ENCODE measurements at regions not wholly inside any gene's neighbourhood (a gene's known extent, or its start where the extent isn't known, plus 50 kb on each side); places are given as distances from the start of the nearest gene placed in this dataset.

DNA sequence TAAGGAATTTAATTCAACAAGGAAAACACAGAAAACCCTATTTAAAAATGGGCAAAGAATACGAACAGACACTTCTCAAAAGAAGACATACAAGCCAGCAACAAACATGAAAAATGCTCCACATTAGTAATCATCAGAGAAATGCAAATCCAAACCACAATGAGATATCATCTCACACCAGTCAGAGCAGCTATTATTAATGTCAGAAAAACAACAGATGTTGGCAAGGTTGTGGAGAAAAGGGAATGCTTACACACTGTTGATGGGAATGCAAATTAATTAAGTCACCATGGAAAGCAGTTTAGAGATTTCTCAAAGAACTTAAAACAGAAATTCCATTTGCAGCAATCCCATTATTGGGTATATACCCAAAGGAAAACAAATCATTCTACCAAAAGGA is 55.2 kb downstream of the GCC1 start:
- Mint-ChIP-seq H3K4me1 (no peaks in the 10 kb centered on the region), H3K27ac (no peak overlapping the region), H3K4me3 (no peak overlapping the region), H3K27me3 (peaks cover 18% of the 10 kb centered on the region), H3K36me3 (no peaks in the 10 kb centered on the region), H3K9me3 (no peaks in the 10 kb centered on the region)
- CTCF ChIA-PET, result no interaction called here
- DNase-seq, result no peak

GRCh38 chr7:127527561-127527960 is 57.8 kb downstream of the GCC1 start:
- DNase-seq, result no peak
- H3K36me3 Mint-ChIP-seq, result no peaks in the 10 kb centered on the region
- peaks cover 6% of the 10 kb centered on the region for H3K27me3 Mint-ChIP-seq
- no peak overlapping the region for H3K27ac Mint-ChIP-seq
- H3K9me3 Mint-ChIP-seq, result no peaks in the 10 kb centered on the region
- CTCF ChIA-PET, result no interaction called here
- no peak overlapping the region for H3K4me3 Mint-ChIP-seq
- no peaks in the 10 kb centered on the region for H3K4me1 Mint-ChIP-seq

- Mint-ChIP-seq H3K9me3 (no peaks in the 10 kb centered on the region), H3K4me3 (no peak overlapping the region), H3K36me3 (no peaks in the 10 kb centered on the region), H3K4me1 (no peaks in the 10 kb centered on the region), H3K27ac (no peak overlapping the region), H3K27me3 (peaks cover 6% of the 10 kb centered on the region)
- CTCF ChIA-PET, result no interaction called here
- DNase-seq, result no peak
Measured at GRCh38 chr7:127525866-127526480, 59.4 kb downstream of the GCC1 start.

- CTCF ChIA-PET, result interaction anchor here (0.6 kb wide), 1 partner anchor 11 kb away, joined by 3 read pairs; no protein-coding TSS in a partner anchor
- H3K4me3 Mint-ChIP-seq, result no peak overlapping the region
- no peaks in the 10 kb centered on the region for H3K9me3 Mint-ChIP-seq
- H3K27ac Mint-ChIP-seq, result no peak overlapping the region
- H3K27me3 Mint-ChIP-seq, result peaks cover 4% of the 10 kb centered on the region
- no peaks in the 10 kb centered on the region for H3K4me1 Mint-ChIP-seq
- DNase-seq, result no peak
- H3K36me3 Mint-ChIP-seq, result no peaks in the 10 kb centered on the region
Measured at GRCh38 chr7:127516320-127516719, 69.1 kb downstream of the GCC1 start.

- no peak overlapping the region for H3K27ac Mint-ChIP-seq
- no peak overlapping the region for H3K4me3 Mint-ChIP-seq
- peaks cover under 1% of the 10 kb centered on the region for H3K4me1 Mint-ChIP-seq
- H3K9me3 Mint-ChIP-seq, result no peaks in the 10 kb centered on the region
- CTCF ChIA-PET, result interaction anchor here (1.2 kb wide), 1 partner anchor 11 kb away, joined by 3 read pairs; no protein-coding TSS in a partner anchor
- no peak for DNase-seq
- peaks cover 8% of the 10 kb centered on the region for H3K27me3 Mint-ChIP-seq
- no peaks in the 10 kb centered on the region for H3K36me3 Mint-ChIP-seq
Measured at GRCh38 chr7:127514499-127514898, 70.9 kb downstream of the GCC1 start.

DNA sequence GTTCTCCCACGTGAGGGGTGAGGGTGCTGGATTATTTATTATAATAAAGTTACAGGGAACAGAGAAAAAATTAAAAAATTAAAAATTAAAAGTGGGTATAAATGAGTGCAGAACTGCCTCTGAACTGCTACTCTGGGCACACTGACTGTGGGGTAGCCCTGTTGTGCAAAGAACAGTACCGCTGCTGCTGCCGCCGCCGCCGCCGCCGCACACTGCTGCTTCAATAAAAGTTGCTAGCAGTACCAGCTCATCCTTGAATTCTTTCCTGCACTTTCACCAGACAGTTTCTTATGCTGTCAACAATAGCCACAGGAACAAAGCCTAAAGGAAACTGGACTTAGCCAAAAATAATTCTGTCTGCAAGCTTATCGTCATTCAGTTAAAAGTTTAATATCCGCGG is 72.1 kb downstream of the GCC1 start:
- Mint-ChIP-seq H3K27me3 (peaks cover 4% of the 10 kb centered on the region), H3K9me3 (no peaks in the 10 kb centered on the region), H3K36me3 (no peaks in the 10 kb centered on the region), H3K27ac (no peak overlapping the region), H3K4me1 (peaks cover 2% of the 10 kb centered on the region), H3K4me3 (no peak overlapping the region)
- CTCF ChIA-PET, result no interaction called here
- no peak for DNase-seq

DNA sequence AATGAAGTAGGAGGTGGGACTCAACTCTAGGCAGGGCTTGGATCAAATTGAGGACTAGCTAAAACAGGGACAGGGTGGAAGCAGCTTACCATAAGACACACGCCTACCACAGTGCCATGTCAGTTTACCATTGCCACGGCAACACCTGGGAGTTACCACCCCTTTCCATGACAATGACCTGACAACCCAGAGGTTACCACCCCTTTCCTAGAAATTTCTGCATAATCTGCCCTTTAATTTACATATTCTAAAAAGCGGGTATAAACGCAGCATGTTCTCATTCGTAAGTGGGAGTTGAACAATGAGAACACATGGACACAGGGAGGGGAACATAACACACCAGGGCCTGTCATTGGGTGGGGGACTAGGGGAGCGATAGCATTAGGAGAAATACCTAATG is 72.7 kb downstream of the GCC1 start:
- DNase-seq, result no peak
- CTCF ChIA-PET, result no interaction called here
- H3K27me3 Mint-ChIP-seq, result peaks cover 4% of the 10 kb centered on the region
- no peaks in the 10 kb centered on the region for H3K36me3 Mint-ChIP-seq
- H3K27ac Mint-ChIP-seq, result no peak overlapping the region
- peaks cover 2% of the 10 kb centered on the region for H3K4me1 Mint-ChIP-seq
- H3K9me3 Mint-ChIP-seq, result no peaks in the 10 kb centered on the region
- no peak overlapping the region for H3K4me3 Mint-ChIP-seq

DNA sequence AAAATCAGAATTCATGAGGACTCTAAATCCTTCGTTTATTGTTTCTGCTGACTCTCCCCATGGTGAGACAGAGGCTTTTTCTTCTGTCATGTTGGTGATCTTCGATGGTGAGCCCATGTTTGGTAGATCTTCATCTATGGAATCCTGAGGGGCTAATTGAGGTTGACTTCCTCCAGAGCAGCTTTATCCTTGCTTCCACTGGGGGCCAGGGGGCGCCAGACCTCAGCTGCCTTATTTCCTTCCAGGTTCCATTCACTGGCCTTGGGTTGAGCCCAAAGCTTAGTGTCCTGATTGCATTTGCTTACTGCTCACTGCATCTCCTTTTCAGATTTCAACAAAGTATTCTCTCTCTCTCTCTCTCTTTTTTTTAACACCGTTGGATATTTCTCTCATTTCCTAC is 80.7 kb downstream of the GCC1 start:
- no peaks in the 10 kb centered on the region for H3K36me3 Mint-ChIP-seq
- H3K4me1 Mint-ChIP-seq, result peaks cover 2% of the 10 kb centered on the region
- H3K27ac Mint-ChIP-seq, result no peak overlapping the region
- no peaks in the 10 kb centered on the region for H3K9me3 Mint-ChIP-seq
- peak; percentile 45 for DNase-seq
- peaks cover 8% of the 10 kb centered on the region for H3K27me3 Mint-ChIP-seq
- H3K4me3 Mint-ChIP-seq, result no peak overlapping the region
- CTCF ChIA-PET, result interaction anchor here (0.8 to 1.7 kb wide), 3 partner anchors 12 to 704 kb away, joined by 3 to 9 read pairs (median 3); no protein-coding TSS in a partner anchor

GRCh38 chr7:127501817-127502216 is 83.6 kb downstream of the GCC1 start:
- Mint-ChIP-seq H3K4me3 (no peak overlapping the region), H3K9me3 (no peaks in the 10 kb centered on the region), H3K27me3 (peaks cover 8% of the 10 kb centered on the region), H3K36me3 (no peaks in the 10 kb centered on the region), H3K27ac (no peak overlapping the region), H3K4me1 (no peaks in the 10 kb centered on the region)
- CTCF ChIA-PET, result no interaction called here
- DNase-seq, result no peak

DNA sequence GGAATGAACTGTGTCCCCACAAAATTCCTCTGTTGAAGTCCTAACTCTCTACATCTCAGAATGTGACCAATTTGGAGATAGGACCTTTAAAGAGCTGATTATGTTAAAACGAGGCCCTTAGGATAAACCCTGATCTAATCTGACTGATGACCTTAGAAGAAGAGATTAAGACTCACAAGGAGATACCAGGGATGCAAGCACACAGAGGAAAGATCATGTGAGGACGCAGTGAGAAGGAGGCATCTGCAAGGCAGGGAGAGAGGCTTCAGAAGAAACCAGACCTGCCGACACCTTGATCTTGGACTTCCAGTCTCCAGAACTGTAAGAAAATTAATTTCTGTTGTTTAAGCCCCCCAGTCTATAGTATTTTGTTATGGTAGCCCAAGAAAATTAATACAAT is 94.9 kb upstream of the ZNF800 start:
- DNase-seq, result no peak
- CTCF ChIA-PET, result interaction anchor here (0.6 kb wide), 1 partner anchor 761 kb away, joined by 3 read pairs; no protein-coding TSS in a partner anchor
- Mint-ChIP-seq H3K27ac (no peak overlapping the region), H3K36me3 (no peaks in the 10 kb centered on the region), H3K9me3 (peaks cover 3% of the 10 kb centered on the region), H3K4me3 (no peak overlapping the region), H3K27me3 (no peaks in the 10 kb centered on the region), H3K4me1 (peaks cover 11% of the 10 kb centered on the region)

GRCh38 chr7:127486654-127487053 is 94.1 kb upstream of the ZNF800 start:
- DNase-seq, result no peak
- no peaks in the 10 kb centered on the region for H3K27me3 Mint-ChIP-seq
- CTCF ChIA-PET, result no interaction called here

DNA sequence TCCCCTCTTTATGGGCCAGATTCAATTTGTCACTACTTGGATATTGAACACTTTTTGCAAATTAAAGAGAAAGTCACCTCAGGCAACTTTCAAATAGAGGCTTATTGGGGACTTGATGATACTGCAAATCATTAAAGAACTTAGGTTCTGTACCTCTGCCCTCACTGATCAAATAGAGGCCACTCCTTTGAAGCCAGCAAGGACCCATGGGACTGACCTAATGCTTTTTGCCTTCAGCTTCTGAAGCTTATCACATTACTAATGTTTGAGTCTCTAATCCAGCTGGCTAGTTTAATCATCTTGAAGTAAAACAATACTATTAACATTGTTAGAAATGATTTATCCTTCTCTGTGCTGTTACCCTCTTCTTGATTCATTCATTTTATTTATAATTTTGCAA is 93.0 kb upstream of the ZNF800 start:
- peaks cover 3% of the 10 kb centered on the region for H3K9me3 Mint-ChIP-seq
- peaks cover 6% of the 10 kb centered on the region for H3K27me3 Mint-ChIP-seq
- DNase-seq, result no peak
- H3K4me3 Mint-ChIP-seq, result no peak overlapping the region
- no peak overlapping the region for H3K27ac Mint-ChIP-seq
- H3K36me3 Mint-ChIP-seq, result no peaks in the 10 kb centered on the region
- CTCF ChIA-PET, result interaction anchor here (0.6 to 0.9 kb wide), 2 partner anchors 50 to 105 kb away, joined by 3 read pairs; no protein-coding TSS in a partner anchor
- peaks cover 11% of the 10 kb centered on the region for H3K4me1 Mint-ChIP-seq

More at GRCh38 chr7:127486654-127487053, 94.1 kb upstream of the ZNF800 start:
- Mint-ChIP-seq H3K27ac (no peak overlapping the region), H3K36me3 (no peaks in the 10 kb centered on the region), H3K4me3 (no peak overlapping the region), H3K4me1 (peaks cover 11% of the 10 kb centered on the region), H3K9me3 (peaks cover 3% of the 10 kb centered on the region)

- CTCF ChIA-PET, result no interaction called here
Measured at GRCh38 chr7:127484954-127485353, 92.4 kb upstream of the ZNF800 start.

DNA sequence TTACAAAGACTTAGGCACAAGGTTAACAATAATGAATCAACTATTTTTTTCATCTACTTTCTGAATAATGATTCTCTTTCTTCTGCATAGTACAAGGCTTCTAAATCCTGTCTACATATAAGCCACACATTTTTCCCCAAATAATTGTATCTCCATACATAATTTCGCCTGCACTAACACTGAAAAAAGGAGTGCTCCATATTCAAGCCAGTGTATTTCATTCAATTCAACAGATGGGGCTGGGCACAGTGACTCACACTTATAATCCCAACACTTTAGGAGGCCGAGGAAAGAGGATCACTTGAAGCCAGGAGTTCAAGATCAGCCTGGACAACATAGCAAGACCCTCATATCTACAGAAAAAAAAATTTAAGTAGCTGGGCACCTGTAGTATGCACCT is 86.0 kb upstream of the ZNF800 start:
- CTCF ChIA-PET, result no interaction called here
- no peak overlapping the region for H3K4me3 Mint-ChIP-seq

More at GRCh38 chr7:127484954-127485353, 92.4 kb upstream of the ZNF800 start:
- Mint-ChIP-seq H3K4me1 (peaks cover 11% of the 10 kb centered on the region), H3K27ac (no peak overlapping the region), H3K9me3 (peaks cover 3% of the 10 kb centered on the region), H3K36me3 (no peaks in the 10 kb centered on the region), H3K4me3 (peak overlapping the region; percentile 21), H3K27me3 (peaks cover 6% of the 10 kb centered on the region)
- DNase-seq, result no peak

GRCh38 chr7:127478024-127478355 is 85.5 kb upstream of the ZNF800 start:
- no peaks in the 10 kb centered on the region for H3K9me3 Mint-ChIP-seq
- no peak for DNase-seq
- H3K4me3 Mint-ChIP-seq, result no peak overlapping the region
- CTCF ChIA-PET, result interaction anchor here (0.7 kb wide), 1 partner anchor 246 kb away, joined by 3 read pairs; no protein-coding TSS in a partner anchor
- H3K36me3 Mint-ChIP-seq, result no peaks in the 10 kb centered on the region
- H3K27me3 Mint-ChIP-seq, result peaks cover 9% of the 10 kb centered on the region
- H3K4me1 Mint-ChIP-seq, result no peaks in the 10 kb centered on the region
- H3K27ac Mint-ChIP-seq, result no peak overlapping the region

More for the DNA sequence above, 86.0 kb upstream of the ZNF800 start:
- DNase-seq, result no peak
- H3K27me3 Mint-ChIP-seq, result peaks cover 6% of the 10 kb centered on the region
- H3K27ac Mint-ChIP-seq, result no peak overlapping the region
- no peaks in the 10 kb centered on the region for H3K9me3 Mint-ChIP-seq
- H3K36me3 Mint-ChIP-seq, result no peaks in the 10 kb centered on the region
- no peaks in the 10 kb centered on the region for H3K4me1 Mint-ChIP-seq

All from activated naive CD4-positive, alpha-beta T cell treated with anti-CD3 and anti-CD28 coated beads, Interleukin-2, amount 10 ng/mL, durations not matched to agents 7 days and 5 days (primary cell).